Astrocyte (in vitro differentiated cells and primary cell): ENCODE measurements at regions not wholly inside any gene's neighbourhood (a gene's known extent, or its start where the extent isn't known, plus 50 kb on each side); places are given as distances from the start of the nearest gene placed in this dataset.

Source experiments
- DNase-seq: peaks from one replicate; pipeline ENCODE4 v3.0.0-alpha.2; 2010; ENCODE audit warnings: low read depth
- FAIRE-seq: peaks from 2 replicates; lab custom pipeline; 2011; peaks lifted over from hg19 to GRCh38; lab: Jason Lieb, UNC
- H2AFZ ChIP-seq: 2 replicates; pipeline ENCODE4 v1.6.0; 2012; ENCODE audit warnings: low read depth, low read length, inconsistent platforms
- H3K27ac ChIP-seq: 2 replicates; pipeline ENCODE4 v1.5.1; 2011; ENCODE audit warnings: low read depth, low read length, inconsistent platforms
- H3K27me3 ChIP-seq: 2 replicates; pipeline ENCODE4 v1.6.0; 2011; ENCODE audit warnings: low read length, inconsistent platforms; ENCODE audit not compliant: insufficient read depth
- H3K36me3 ChIP-seq: 2 replicates; pipeline ENCODE4 v1.5.1; 2011; ENCODE audit warnings: low read length, inconsistent platforms; ENCODE audit not compliant: insufficient read depth
- H3K4me1 ChIP-seq: 2 replicates; pipeline ENCODE4 v1.5.1; 2011; ENCODE audit warnings: low read length, inconsistent platforms; ENCODE audit not compliant: insufficient read depth
- H3K4me2 ChIP-seq: 2 replicates; pipeline ENCODE4 v1.6.0; 2012; ENCODE audit warnings: low read length, inconsistent platforms
- H3K4me3 ChIP-seq: 2 replicates; pipeline ENCODE4 v1.5.1; 2011; ENCODE audit warnings: low read depth, mild to moderate bottlenecking, low read length, inconsistent platforms; ENCODE audit not compliant: insufficient read depth
- H3K79me2 ChIP-seq: 2 replicates; pipeline ENCODE4 v1.6.0; 2012; ENCODE audit warnings: mild to moderate bottlenecking, low read length, inconsistent platforms; ENCODE audit not compliant: insufficient read depth
- H3K9ac ChIP-seq: 2 replicates; pipeline ENCODE4 v1.6.0; 2012; ENCODE audit warnings: mild to moderate bottlenecking, low read length, inconsistent platforms
- H3K9me3 ChIP-seq: 2 replicates; pipeline ENCODE4 v1.5.1; 2012; ENCODE audit warnings: low read depth, mild to moderate bottlenecking, low read length, inconsistent platforms; ENCODE audit not compliant: insufficient read depth
- H4K20me1 ChIP-seq: 2 replicates; pipeline ENCODE4 v1.6.0; 2012; ENCODE audit warnings: low read length, inconsistent platforms; ENCODE audit not compliant: insufficient read depth
- H3K27ac Mint-ChIP-seq: one replicate; pipeline ENCODE4 v1.8.0; 2021; ENCODE audit warnings: mild to moderate bottlenecking, mixed read lengths; ENCODE audit not compliant: unreplicated experiment
- H3K27me3 Mint-ChIP-seq: one replicate; pipeline ENCODE4 v1.8.0; 2021; ENCODE audit warnings: low read depth, mixed read lengths; ENCODE audit not compliant: unreplicated experiment
- H3K36me3 Mint-ChIP-seq: one replicate; pipeline ENCODE4 v1.8.0; 2021; ENCODE audit warnings: low read depth, mixed read lengths; ENCODE audit not compliant: unreplicated experiment
- H3K4me1 Mint-ChIP-seq: one replicate; pipeline ENCODE4 v1.8.0; 2021; ENCODE audit warnings: low read depth, mixed read lengths; ENCODE audit not compliant: unreplicated experiment
- H3K4me3 Mint-ChIP-seq: one replicate; pipeline ENCODE4 v1.8.0; 2021; ENCODE audit warnings: mild to moderate bottlenecking, moderate library complexity, mixed read lengths; ENCODE audit not compliant: unreplicated experiment
- H3K9me3 Mint-ChIP-seq: one replicate; pipeline ENCODE4 v1.8.0; 2021; ENCODE audit warnings: mild to moderate bottlenecking, mixed read lengths; ENCODE audit not compliant: unreplicated experiment
- EZH2 ChIP-seq: IDR thresholded peaks from 2 replicates; pipeline ENCODE4 v1.6.1; 2012; ENCODE audit warnings: mild to moderate bottlenecking, low read length, inconsistent platforms; ENCODE audit not compliant: insufficient read depth
- TF ChIP-seq, protein P1 (sequence below): IDR thresholded peaks from 2 replicates; pipeline ENCODE4 v1.5.1; 2011; ENCODE audit warnings: low read depth, mild to moderate bottlenecking, inconsistent platforms, low read length, moderate library complexity; ENCODE audit not compliant: insufficient read depth

DNA sequence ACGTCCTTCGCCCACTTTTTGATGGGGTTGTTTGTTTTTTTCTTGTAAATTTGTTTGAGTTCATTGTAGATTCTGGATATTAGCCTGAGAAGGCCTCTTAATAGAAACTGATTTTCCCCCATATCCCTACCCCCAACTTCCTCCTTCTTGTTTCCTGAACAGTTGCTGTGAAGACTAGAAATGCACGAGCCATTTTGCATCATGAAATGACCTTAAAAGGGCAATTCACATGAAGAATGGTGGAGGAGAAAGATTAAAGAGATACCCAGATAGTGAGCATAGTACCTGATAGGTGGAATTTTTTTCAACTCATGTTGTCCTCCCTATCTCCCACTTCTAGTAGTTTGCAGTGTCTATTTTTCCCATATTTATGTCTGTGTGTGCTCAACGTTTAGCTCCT lies 55.2 kb upstream of the KCNH8 start:
- Histone ChIP-seq H3K27me3 (no peaks in the 10 kb centered on the region), H3K27ac (no peak overlapping the region)

DNA sequence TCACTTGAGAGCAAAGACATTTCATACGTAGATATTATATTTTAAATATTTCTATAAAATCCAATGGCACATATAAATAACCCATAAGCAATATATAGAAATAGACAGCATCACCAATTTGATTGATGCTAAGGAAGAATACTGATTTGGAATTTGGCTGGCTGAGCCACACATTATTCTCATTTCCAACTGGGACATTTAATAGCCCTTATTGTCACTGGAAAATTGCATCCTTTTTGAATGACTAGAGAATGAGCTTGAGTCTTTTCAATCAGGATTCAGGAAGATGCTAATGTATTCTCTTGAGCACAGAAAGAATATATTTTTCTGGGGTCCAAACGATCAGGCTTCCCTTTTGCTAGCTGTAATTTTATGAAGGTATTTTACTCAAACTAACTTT lies 70.9 kb upstream of the KCNH8 start:
- Mint-ChIP-seq H3K36me3 (no peaks in the 10 kb centered on the region), H3K4me3 (no peak overlapping the region), H3K27ac (no peak overlapping the region), H3K4me1 (no peaks in the 10 kb centered on the region), H3K27me3 (no peaks in the 10 kb centered on the region), H3K9me3 (no peaks in the 10 kb centered on the region)
- no peak overlapping the region for H3K9ac ChIP-seq
- no peaks in the 10 kb centered on the region for H3K27me3 ChIP-seq
- no peaks in the 10 kb centered on the region for H3K9me3 ChIP-seq
- H3K79me2 ChIP-seq = no peaks in the 10 kb centered on the region
- no peak overlapping the region for H2AFZ ChIP-seq
- H3K27ac ChIP-seq = no peak overlapping the region
- H3K4me2 ChIP-seq = no peak overlapping the region
- no peak for FAIRE-seq
- DNase-seq = no peak
- H3K4me3 ChIP-seq = no peak overlapping the region
- no peaks in the 10 kb centered on the region for H3K4me1 ChIP-seq
- H3K36me3 ChIP-seq = no peaks in the 10 kb centered on the region
- no peak for TF ChIP-seq EZH2
- TF ChIP-seq, protein P1, sequence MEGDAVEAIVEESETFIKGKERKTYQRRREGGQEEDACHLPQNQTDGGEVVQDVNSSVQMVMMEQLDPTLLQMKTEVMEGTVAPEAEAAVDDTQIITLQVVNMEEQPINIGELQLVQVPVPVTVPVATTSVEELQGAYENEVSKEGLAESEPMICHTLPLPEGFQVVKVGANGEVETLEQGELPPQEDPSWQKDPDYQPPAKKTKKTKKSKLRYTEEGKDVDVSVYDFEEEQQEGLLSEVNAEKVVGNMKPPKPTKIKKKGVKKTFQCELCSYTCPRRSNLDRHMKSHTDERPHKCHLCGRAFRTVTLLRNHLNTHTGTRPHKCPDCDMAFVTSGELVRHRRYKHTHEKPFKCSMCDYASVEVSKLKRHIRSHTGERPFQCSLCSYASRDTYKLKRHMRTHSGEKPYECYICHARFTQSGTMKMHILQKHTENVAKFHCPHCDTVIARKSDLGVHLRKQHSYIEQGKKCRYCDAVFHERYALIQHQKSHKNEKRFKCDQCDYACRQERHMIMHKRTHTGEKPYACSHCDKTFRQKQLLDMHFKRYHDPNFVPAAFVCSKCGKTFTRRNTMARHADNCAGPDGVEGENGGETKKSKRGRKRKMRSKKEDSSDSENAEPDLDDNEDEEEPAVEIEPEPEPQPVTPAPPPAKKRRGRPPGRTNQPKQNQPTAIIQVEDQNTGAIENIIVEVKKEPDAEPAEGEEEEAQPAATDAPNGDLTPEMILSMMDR = no peak
- H4K20me1 ChIP-seq = no peaks in the 10 kb centered on the region

More for the DNA sequence above, 55.2 kb upstream of the KCNH8 start:
- TF ChIP-seq, protein P1 = no peak
- TF ChIP-seq EZH2 = no peak
- H3K36me3 Mint-ChIP-seq = no peaks in the 10 kb centered on the region
- Histone ChIP-seq H2AFZ (no peak overlapping the region), H3K9me3 (no peaks in the 10 kb centered on the region), H3K4me2 (no peak overlapping the region), H3K4me3 (no peak overlapping the region), H3K9ac (no peak overlapping the region), H3K36me3 (no peaks in the 10 kb centered on the region), H3K79me2 (no peaks in the 10 kb centered on the region), H4K20me1 (no peaks in the 10 kb centered on the region), H3K4me1 (no peaks in the 10 kb centered on the region)
- FAIRE-seq = no peak
- H3K4me3 Mint-ChIP-seq = no peak overlapping the region
- no peaks in the 10 kb centered on the region for H3K27me3 Mint-ChIP-seq
- no peaks in the 10 kb centered on the region for H3K9me3 Mint-ChIP-seq
- no peak overlapping the region for H3K27ac Mint-ChIP-seq
- H3K4me1 Mint-ChIP-seq = no peaks in the 10 kb centered on the region
- DNase-seq = no peak

DNA sequence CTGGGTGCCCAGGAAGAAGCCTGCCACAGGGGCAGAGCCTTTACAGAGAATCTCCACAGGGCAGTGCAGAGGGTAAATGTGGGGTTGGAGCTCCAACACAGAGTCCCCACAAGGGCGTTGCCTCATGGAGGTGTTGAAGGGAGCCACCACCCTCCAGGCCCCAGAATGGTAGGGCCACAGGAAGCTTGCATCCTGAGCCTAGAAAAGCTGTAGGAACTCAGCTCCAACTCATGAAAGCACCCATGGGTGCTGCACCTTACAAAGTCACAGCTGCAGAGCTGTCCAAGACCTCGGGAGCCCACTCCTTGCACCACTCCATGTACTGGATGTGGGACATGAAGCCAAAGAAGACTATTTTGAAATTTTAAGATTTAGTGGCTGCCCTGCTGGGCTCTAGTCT lies 73.3 kb upstream of the KCNH8 start:
- Mint-ChIP-seq H3K9me3 (no peaks in the 10 kb centered on the region), H3K36me3 (no peaks in the 10 kb centered on the region), H3K27me3 (no peaks in the 10 kb centered on the region), H3K4me1 (no peaks in the 10 kb centered on the region), H3K27ac (no peak overlapping the region), H3K4me3 (no peak overlapping the region)
- no peaks in the 10 kb centered on the region for H3K9me3 ChIP-seq
- H3K4me1 ChIP-seq = no peaks in the 10 kb centered on the region
- no peak overlapping the region for H2AFZ ChIP-seq
- no peaks in the 10 kb centered on the region for H3K79me2 ChIP-seq
- no peak overlapping the region for H3K9ac ChIP-seq
- no peaks in the 10 kb centered on the region for H3K27me3 ChIP-seq
- no peak overlapping the region for H3K4me2 ChIP-seq
- H3K36me3 ChIP-seq = no peaks in the 10 kb centered on the region
- DNase-seq (no peak), FAIRE-seq (no peak)
- TF ChIP-seq EZH2 = no peak
- TF ChIP-seq, protein P1 = no peak
- H3K4me3 ChIP-seq = no peak overlapping the region
- H4K20me1 ChIP-seq = no peaks in the 10 kb centered on the region
- no peak overlapping the region for H3K27ac ChIP-seq
